Gastrocnemius medialis (tissue), 4 donors: ENCODE measurements at regions not wholly inside any gene's neighbourhood (a gene's known extent, or its start where the extent isn't known, plus 50 kb on each side); places are given as distances from the start of the nearest gene placed in this dataset.

Source experiments
- CTCF ChIP-seq, 5 experiments: fragments of 450-650 bp in 3 of 5; fragments of 200-600 bp in 2 of 5; sonication (generic) in 2 of 5; IDR thresholded peaks in 4 of 5; conservative IDR thresholded peaks in 1 of 5; 1 replicate in 4 of 5; 2 replicates in 1 of 5; pipeline ENCODE4 v1.5.1; 2016 to 2019; ENCODE audit warnings: antibody characterized with exemption in 5 of 5, mild to moderate bottlenecking in 3 of 5, moderate library complexity in 3 of 5
- POLR2A ChIP-seq, 2 donors: fragments of 450-650 bp; IDR thresholded peaks; one replicate each; pipeline ENCODE4 v1.6.1; 2017; ENCODE audit warnings: antibody characterized with exemption in 2 of 2, mild to moderate bottlenecking in 2 of 2, moderate library complexity in 2 of 2

DNA sequence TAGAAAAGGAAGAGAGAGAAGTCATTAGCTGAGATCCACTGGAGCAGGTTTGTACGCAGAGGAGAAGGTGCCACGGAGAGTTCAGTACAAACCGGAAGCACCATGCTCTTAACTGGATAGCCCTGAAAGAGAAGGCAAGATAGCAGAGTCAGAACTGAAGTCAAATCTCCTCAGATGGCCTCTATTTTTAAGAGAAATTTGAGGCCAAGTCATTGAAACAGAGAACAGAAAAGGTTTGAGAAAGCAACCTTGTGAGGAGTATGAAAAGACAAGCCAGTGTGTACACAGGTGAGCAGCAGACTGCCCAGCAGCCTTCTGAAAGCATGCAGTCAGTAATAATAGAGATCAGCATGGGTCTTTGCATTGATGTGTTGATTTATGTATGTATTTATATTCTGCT lies 66.1 kb upstream of the SPRED1 start:
- TF ChIP-seq CTCF (IDR thresholded peaks at IDR 0.05 in 4 of 5, conservative IDR thresholded peaks at IDR 0.05 in 1 of 5) (no peak), POLR2A (IDR thresholded peaks at IDR 0.05) (no peak)
